Cardiac muscle cell (in vitro differentiated cells and primary cell): ENCODE measurements at regions not wholly inside any gene's neighbourhood (a gene's known extent, or its start where the extent isn't known, plus 50 kb on each side); places are given as distances from the start of the nearest gene placed in this dataset.
A peak's percentile ranks its signal among the peaks of the same experiment; 100 is the strongest.

Source experiments
- DNase-seq, 2 donors: peaks; one replicate each; pipeline versions ENCODE4 v3.0.0 to v3.0.0-alpha.2; 2010 to 2017; ENCODE audit warnings: low read depth in 1 of 2, low spot score in 1 of 2
- H3K27ac ChIP-seq: fragments of 200-600 bp; sonication (generic); 2 replicates; pipeline ENCODE4 v1.5.1; 2016
- H3K27me3 ChIP-seq: fragments of 200-600 bp; sonication (generic); 2 replicates; pipeline ENCODE4 v1.6.0; 2016; ENCODE audit warnings: control low read depth
- H3K36me3 ChIP-seq: fragments of 200-600 bp; sonication (generic); 2 replicates; pipeline ENCODE4 v1.5.1; 2016; ENCODE audit warnings: control low read depth
- H3K4me1 ChIP-seq: fragments of 200-600 bp; sonication (generic); 2 replicates; pipeline ENCODE4 v1.8.1; 2017; ENCODE audit warnings: low read depth, mild to moderate bottlenecking, mixed run types
- H3K4me3 ChIP-seq: fragments of 200-600 bp; sonication (generic); 2 replicates; pipeline ENCODE4 v1.5.1; 2016; ENCODE audit warnings: mild to moderate bottlenecking
- H3K9me3 ChIP-seq: fragments of 200-600 bp; sonication (generic); 2 replicates; pipeline ENCODE4 v1.5.1; 2017; ENCODE audit warnings: low read depth, mild to moderate bottlenecking, control low read depth
- TF ChIP-seq, protein P1 (sequence below): IDR thresholded peaks from 2 replicates; pipeline ENCODE4 v1.5.1; 2012; ENCODE audit warnings: low read depth, mild to moderate bottlenecking, low read length

DNA sequence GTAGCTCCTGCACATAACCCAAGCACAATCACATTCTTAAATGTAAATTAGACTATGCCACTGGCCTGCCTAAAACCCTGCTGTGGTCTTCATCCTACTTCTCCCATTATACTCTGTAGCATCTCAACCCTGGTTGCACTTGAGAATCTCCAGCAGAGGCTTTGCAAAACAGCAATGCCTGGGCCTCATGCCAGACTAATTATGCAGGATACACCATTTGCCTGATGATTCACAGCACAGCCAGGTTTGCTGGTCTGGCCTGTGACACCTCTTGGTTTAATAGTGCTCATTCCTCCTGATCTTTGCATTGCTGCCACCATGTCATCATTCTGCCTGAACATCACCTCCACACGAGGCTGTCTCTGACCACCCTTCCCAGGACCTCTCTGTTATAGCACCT lies 491.9 kb upstream of the TOM1L1 start:
- Histone ChIP-seq H3K36me3 (no peaks in the 10 kb centered on the region), H3K9me3 (no peaks in the 10 kb centered on the region), H3K27me3 (no peaks in the 10 kb centered on the region), H3K4me3 (no peak overlapping the region), H3K4me1 (no peaks in the 10 kb centered on the region), H3K27ac (no peak overlapping the region)
- DNase-seq, result no peak
- TF ChIP-seq, protein P1, sequence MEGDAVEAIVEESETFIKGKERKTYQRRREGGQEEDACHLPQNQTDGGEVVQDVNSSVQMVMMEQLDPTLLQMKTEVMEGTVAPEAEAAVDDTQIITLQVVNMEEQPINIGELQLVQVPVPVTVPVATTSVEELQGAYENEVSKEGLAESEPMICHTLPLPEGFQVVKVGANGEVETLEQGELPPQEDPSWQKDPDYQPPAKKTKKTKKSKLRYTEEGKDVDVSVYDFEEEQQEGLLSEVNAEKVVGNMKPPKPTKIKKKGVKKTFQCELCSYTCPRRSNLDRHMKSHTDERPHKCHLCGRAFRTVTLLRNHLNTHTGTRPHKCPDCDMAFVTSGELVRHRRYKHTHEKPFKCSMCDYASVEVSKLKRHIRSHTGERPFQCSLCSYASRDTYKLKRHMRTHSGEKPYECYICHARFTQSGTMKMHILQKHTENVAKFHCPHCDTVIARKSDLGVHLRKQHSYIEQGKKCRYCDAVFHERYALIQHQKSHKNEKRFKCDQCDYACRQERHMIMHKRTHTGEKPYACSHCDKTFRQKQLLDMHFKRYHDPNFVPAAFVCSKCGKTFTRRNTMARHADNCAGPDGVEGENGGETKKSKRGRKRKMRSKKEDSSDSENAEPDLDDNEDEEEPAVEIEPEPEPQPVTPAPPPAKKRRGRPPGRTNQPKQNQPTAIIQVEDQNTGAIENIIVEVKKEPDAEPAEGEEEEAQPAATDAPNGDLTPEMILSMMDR, result no peak

DNA sequence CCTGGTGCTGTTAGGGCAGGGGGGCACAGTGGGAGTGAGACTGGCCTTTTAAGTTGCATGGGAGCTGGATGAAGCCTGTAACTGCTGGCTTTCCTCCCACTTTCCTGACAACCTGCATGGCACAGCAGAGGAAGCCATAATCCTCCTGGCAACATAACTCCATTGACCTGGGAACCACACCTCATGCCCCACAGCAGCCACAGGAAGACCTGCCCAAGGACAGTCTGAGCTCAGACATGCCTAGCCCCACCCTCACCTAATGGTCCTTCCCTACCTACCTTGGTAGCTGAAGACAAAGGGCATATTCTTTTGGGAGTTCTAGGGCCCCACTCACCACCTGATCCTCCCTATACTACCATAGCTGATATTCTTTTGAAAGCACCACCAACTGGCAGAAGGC lies 482.2 kb upstream of the TOM1L1 start:
- DNase-seq, result no peak
- no peaks in the 10 kb centered on the region for H3K4me1 ChIP-seq
- H3K27ac ChIP-seq, result no peak overlapping the region
- H3K27me3 ChIP-seq, result no peaks in the 10 kb centered on the region
- TF ChIP-seq, protein P1, result no peak
- H3K9me3 ChIP-seq, result no peaks in the 10 kb centered on the region
- no peak overlapping the region for H3K4me3 ChIP-seq
- H3K36me3 ChIP-seq, result no peaks in the 10 kb centered on the region

DNA sequence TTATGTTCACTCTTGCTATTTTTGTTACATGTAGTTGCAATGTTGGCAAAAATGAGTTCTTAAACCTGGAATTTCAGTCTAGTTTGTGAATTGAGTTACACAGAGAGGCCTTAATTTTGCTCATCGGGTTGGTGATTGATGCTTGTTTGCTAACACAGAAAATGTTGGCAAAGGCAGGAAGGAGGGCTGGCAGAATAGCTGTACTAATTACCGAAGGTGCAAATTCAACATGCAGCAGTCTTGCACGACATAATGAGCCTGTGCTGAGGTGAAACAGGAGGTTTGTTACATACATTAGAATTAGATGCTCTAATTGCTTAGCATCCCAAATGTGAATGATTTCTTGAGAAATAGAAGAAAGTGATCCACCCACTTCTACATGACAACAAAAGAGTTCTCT lies 475.0 kb upstream of the TOM1L1 start:
- TF ChIP-seq, protein P1, result no peak
- Histone ChIP-seq H3K9me3 (no peaks in the 10 kb centered on the region), H3K27me3 (no peaks in the 10 kb centered on the region), H3K27ac (no peak overlapping the region), H3K36me3 (no peaks in the 10 kb centered on the region), H3K4me3 (no peak overlapping the region), H3K4me1 (no peaks in the 10 kb centered on the region)
- DNase-seq, result no peak

DNA sequence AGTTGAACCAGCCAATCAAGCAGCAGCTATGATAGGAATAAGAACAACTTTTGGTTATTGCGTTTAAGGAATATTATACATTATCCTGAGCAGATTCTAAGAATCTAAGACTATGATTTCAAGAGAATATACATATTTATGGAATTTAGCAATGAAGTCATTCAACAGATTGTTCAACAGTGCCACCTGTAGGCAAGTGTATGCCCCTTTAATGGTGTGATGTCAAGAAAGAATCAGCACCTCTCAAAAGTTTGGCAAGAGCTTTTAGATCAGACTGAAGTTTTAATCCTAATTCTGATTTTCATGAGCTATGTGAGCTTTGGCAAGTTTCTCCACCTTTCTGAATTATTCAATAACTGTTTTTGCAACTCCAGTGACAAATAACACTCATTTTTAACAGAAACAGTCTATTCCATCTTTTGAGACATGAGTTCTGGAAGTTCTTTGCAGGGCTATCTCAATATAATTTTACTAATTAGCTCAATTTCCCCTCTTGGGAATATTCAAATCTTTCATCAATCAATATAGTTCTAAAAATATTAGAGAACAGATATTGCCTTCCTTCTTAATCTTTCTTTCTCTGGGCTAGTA lies 474.3 kb upstream of the TOM1L1 start:
- no peak overlapping the region for H3K4me3 ChIP-seq
- no peaks in the 10 kb centered on the region for H3K4me1 ChIP-seq
- no peaks in the 10 kb centered on the region for H3K27me3 ChIP-seq
- no peaks in the 10 kb centered on the region for H3K36me3 ChIP-seq
- H3K9me3 ChIP-seq, result no peaks in the 10 kb centered on the region
- TF ChIP-seq, protein P1, result no peak
- H3K27ac ChIP-seq, result no peak overlapping the region
- DNase-seq, result peak in 1 of 2 donors; percentile 57

DNA sequence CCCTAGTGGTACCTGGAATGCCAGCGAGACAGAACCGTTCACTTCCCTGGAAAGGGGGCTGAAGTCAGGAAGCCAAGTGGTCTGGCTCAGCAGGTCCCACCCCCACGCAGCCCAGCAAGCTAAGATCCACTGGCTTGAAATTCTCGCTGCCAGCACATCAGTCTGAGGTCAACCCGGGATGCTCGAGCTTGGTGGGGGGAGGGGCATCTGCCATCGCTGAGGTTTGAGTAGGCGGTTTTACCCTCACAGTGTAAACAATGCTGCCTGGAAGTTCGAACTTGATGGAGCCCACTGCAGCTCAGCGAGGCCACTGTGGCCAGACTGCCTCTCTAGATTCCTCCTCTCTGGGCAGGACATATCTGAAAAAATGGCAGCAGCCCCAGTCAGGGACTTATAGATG lies 464.7 kb upstream of the TOM1L1 start:
- Histone ChIP-seq H3K4me1 (peaks cover 2% of the 10 kb centered on the region), H3K4me3 (no peak overlapping the region), H3K27ac (no peak overlapping the region), H3K9me3 (no peaks in the 10 kb centered on the region), H3K36me3 (no peaks in the 10 kb centered on the region), H3K27me3 (no peaks in the 10 kb centered on the region)
- no peak for DNase-seq
- TF ChIP-seq, protein P1, result no peak

DNA sequence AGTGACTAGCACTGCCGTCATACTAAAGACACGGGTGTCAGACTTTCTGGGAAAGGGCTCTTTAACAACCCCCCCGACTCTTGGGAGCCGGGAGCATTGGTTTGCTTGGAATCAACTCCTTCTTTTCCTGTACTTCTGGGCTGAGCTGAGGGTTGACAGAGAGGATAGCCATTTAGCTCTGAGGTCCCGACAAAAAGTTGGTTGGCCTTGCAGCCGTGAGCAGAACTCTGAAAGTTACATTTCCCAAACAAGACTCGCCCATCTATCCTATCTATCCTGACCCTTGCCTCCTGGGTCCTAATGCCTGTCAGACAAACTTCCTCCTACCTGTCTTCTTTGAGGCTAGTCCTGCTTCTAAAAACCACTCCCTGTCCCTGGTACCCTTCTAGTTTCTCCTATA lies 460.8 kb upstream of the TOM1L1 start:
- TF ChIP-seq, protein P1, result no peak
- no peak for DNase-seq
- H3K4me3 ChIP-seq, result no peak overlapping the region

More for the DNA sequence above, 460.8 kb upstream of the TOM1L1 start:
- Histone ChIP-seq H3K4me1 (peaks cover 2% of the 10 kb centered on the region), H3K27me3 (no peaks in the 10 kb centered on the region), H3K9me3 (no peaks in the 10 kb centered on the region), H3K27ac (no peak overlapping the region), H3K36me3 (no peaks in the 10 kb centered on the region)
